ENCODE measurements at regions not wholly inside any gene's neighbourhood (a gene's known extent, or its start where the extent isn't known, plus 50 kb on each side); places are given as distances from the start of the nearest gene placed in this dataset.

GRCh38 chr14:97055355-97055754, 258.2 kb downstream of the VRK1 start:
- TF ChIP-seq POLR2AphosphoS5 (IDR thresholded peaks at IDR 0.05; ENCODE audit: low read depth): no peak
- TF ChIP-seq REST (IDR thresholded peaks at IDR 0.05; ENCODE audit: insufficient replicate concordance, low read depth): no peak
- no peak for TF ChIP-seq CTCF (IDR thresholded peaks at IDR 0.05; ENCODE audit: insufficient read depth, low read length)
- no peak for TF ChIP-seq SPI1 (IDR thresholded peaks at IDR 0.05; ENCODE audit: borderline replicate concordance, low read depth)
